Epidermal melanocyte (primary cell): ENCODE measurements at regions not wholly inside any gene's neighbourhood (a gene's known extent, or its start where the extent isn't known, plus 50 kb on each side); places are given as distances from the start of the nearest gene placed in this dataset.
A peak's percentile ranks its signal among the peaks of the same experiment; 100 is the strongest.

ENCODE experiments used
- DNase-seq: peaks from one replicate; pipeline ENCODE4 v3.0.0; 2011; ENCODE audit warnings: low spot score; ENCODE audit not compliant: insufficient read length

- no peak for DNase-seq
These were observed 64.8 kb upstream of the FGG start for GRCh38 chr4:154677300-154677699.

GRCh38 chr4:154677923-154678322 lies 65.5 kb upstream of the FGG start:
- DNase-seq, result no peak

GRCh38 chr4:154683956-154684681 lies 59.7 kb upstream of the LRAT start:
- DNase-seq, result no peak

- DNase-seq, result peak; percentile 36
These were observed 57.0 kb upstream of the LRAT start for GRCh38 chr4:154686838-154687237.

- no peak for DNase-seq
These were observed 56.0 kb upstream of the LRAT start for GRCh38 chr4:154687840-154688239.

GRCh38 chr4:154691229-154691628 lies 52.6 kb upstream of the LRAT start:
- no peak for DNase-seq

GRCh38 chr4:154692304-154692818 lies 51.4 kb upstream of the LRAT start:
- no peak for DNase-seq
